AG08395 (cell line): ENCODE measurements at regions not wholly inside any gene's neighbourhood (a gene's known extent, or its start where the extent isn't known, plus 50 kb on each side); places are given as distances from the start of the nearest gene placed in this dataset.
"Not testable (repeated sequence)": the region's sequence is repeated elsewhere in the genome, so short reads cannot be mapped to it uniquely, and the experiment has no call there.

Source experiments
- DNase-seq: peaks from one replicate; pipeline ENCODE4 v3.0.0; 2012; ENCODE audit warnings: mixed read lengths, low spot score

GRCh38 chr4:1561286-1561990, 122.7 kb downstream of the FAM53A start:
- no peak for DNase-seq

GRCh38 chr4:1559896-1560650, 124.0 kb downstream of the FAM53A start:
- DNase-seq = no peak

- no peak for DNase-seq
These were observed 125.9 kb downstream of the FAM53A start for GRCh38 chr4:1558205-1558604.

GRCh38 chr4:1557221-1557597, 126.9 kb downstream of the FAM53A start:
- DNase-seq = no peak

- no peak for DNase-seq
These were observed 127.4 kb downstream of the FAM53A start for GRCh38 chr4:1556541-1557220.

- no peak for DNase-seq
These were observed 129.2 kb downstream of the FAM53A start for GRCh38 chr4:1554876-1555265.

- no peak for DNase-seq
These were observed 129.8 kb downstream of the FAM53A start for GRCh38 chr4:1554246-1554875.

GRCh38 chr4:1553365-1553764, 130.7 kb downstream of the FAM53A start:
- DNase-seq = no peak

GRCh38 chr4:1552451-1552850, 131.7 kb downstream of the FAM53A start:
- DNase-seq = no peak

- DNase-seq = no peak
These were observed 132.9 kb downstream of the FAM53A start for GRCh38 chr4:1551211-1551610.

- no peak for DNase-seq
These were observed 133.7 kb downstream of the FAM53A start for GRCh38 chr4:1550122-1551070.

GRCh38 chr4:1549638-1550035, 134.5 kb downstream of the FAM53A start:
- no peak for DNase-seq

- peak; percentile 54 for DNase-seq
These were observed 135.1 kb downstream of the FAM53A start for GRCh38 chr4:1548827-1549637.

GRCh38 chr4:1547856-1548826, 136.0 kb downstream of the FAM53A start:
- no peak for DNase-seq

GRCh38 chr4:1547131-1547855, 136.8 kb downstream of the FAM53A start:
- no peak for DNase-seq

- no peak for DNase-seq
These were observed 138.6 kb upstream of the NKX1-1 start for GRCh38 chr4:1544861-1545281.

GRCh38 chr4:1544435-1544834, 138.2 kb upstream of the NKX1-1 start:
- DNase-seq = not testable (repeated sequence)

GRCh38 chr4:1543976-1544375, 137.7 kb upstream of the NKX1-1 start:
- no peak for DNase-seq

- DNase-seq = no peak
These were observed 137.3 kb upstream of the NKX1-1 start for GRCh38 chr4:1543561-1543960.
